Heart left ventricle (tissue), 13 donors: ENCODE measurements at regions not wholly inside any gene's neighbourhood (a gene's known extent, or its start where the extent isn't known, plus 50 kb on each side); places are given as distances from the start of the nearest gene placed in this dataset.

ENCODE experiments used
- CTCF ChIP-seq, 12 donors: fragments of 200-600 bp; sonication (generic) in 4 of 12; IDR thresholded peaks; one replicate each; pipeline versions ENCODE4 v1.5.0 to v1.8.0; 2018 to 2022; ENCODE audit warnings: antibody characterized with exemption in 12 of 12, mild to moderate bottlenecking in 5 of 12
- POLR2A ChIP-seq, 2 donors: fragments of 450-650 bp; IDR thresholded peaks; one replicate each; pipeline ENCODE4 v1.6.1; 2017; ENCODE audit warnings: antibody characterized with exemption in 2 of 2, mild to moderate bottlenecking in 2 of 2, moderate library complexity in 2 of 2
- donor health status: ischemic (EF 13 %, LVEDD 7.1; RV severe dilation, severe dysfunction).
- donor health status: DM: no; HTN: yes; CAD: no.
- donor health status: DM: no; HTN: no; CAD: no.
- donor health status: ischemic (EF 25% LVEDD 6.9; RV normal size, moderate dysfunction).
- donor health status: ischemic (EF 25% LVEDD 5.7; RV mildly dilated, moderate dysfunction).
- donor health status: ischemic (EF 35%, LVEDD 5.7; RV mildly dilated, moderate dysfunction).
- donor health status: nonischemic (EF 11% LVEDD 7.7; RV severe dilation, severe dysfunction).
- donor health status: DM: yes; HTN: yes; CAD: no.
- donor health status: PGD.
- donor health status: ischemic (EF 29% LVEDD 5.4; RV normal size, mild dysfunction).
- donor health status: nonischemic (EF 23%, LVEDD 6.1; RV moderate dilation, normal function).

- no peak for TF ChIP-seq POLR2A (IDR thresholded peaks at IDR 0.05)
- no peak for TF ChIP-seq CTCF (IDR thresholded peaks at IDR 0.05)
Measured at GRCh38 chr5:31021181-31021624, 172.3 kb upstream of the CDH6 start.
